ENCODE measurements at regions not wholly inside any gene's neighbourhood (a gene's known extent, or its start where the extent isn't known, plus 50 kb on each side); places are given as distances from the start of the nearest gene placed in this dataset.

GRCh38 chr17:12318571-12319266, 298.0 kb downstream of the MAP2K4 start:
- Histone ChIP-seq H3K36me3 (no peaks in the 10 kb centered on the region), H3K27me3 (no peaks in the 10 kb centered on the region), H3K4me1 (no peaks in the 10 kb centered on the region), H3K9me3 (no peaks in the 10 kb centered on the region), H3K4me3 (ENCODE audit: low read depth, low read length) (no peak overlapping the region)
- DNase-seq = no peak
- TF ChIP-seq, protein P1, sequence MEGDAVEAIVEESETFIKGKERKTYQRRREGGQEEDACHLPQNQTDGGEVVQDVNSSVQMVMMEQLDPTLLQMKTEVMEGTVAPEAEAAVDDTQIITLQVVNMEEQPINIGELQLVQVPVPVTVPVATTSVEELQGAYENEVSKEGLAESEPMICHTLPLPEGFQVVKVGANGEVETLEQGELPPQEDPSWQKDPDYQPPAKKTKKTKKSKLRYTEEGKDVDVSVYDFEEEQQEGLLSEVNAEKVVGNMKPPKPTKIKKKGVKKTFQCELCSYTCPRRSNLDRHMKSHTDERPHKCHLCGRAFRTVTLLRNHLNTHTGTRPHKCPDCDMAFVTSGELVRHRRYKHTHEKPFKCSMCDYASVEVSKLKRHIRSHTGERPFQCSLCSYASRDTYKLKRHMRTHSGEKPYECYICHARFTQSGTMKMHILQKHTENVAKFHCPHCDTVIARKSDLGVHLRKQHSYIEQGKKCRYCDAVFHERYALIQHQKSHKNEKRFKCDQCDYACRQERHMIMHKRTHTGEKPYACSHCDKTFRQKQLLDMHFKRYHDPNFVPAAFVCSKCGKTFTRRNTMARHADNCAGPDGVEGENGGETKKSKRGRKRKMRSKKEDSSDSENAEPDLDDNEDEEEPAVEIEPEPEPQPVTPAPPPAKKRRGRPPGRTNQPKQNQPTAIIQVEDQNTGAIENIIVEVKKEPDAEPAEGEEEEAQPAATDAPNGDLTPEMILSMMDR (IDR thresholded peaks at IDR 0.05; ENCODE audit: low read depth, low read length) = no peak

- no peaks in the 10 kb centered on the region for H3K27me3 ChIP-seq
- no peaks in the 10 kb centered on the region for H3K9me3 ChIP-seq
- no peak overlapping the region for H3K4me3 ChIP-seq (ENCODE audit: low read depth, low read length)
- H3K4me1 ChIP-seq = no peaks in the 10 kb centered on the region
- TF ChIP-seq, protein P1 (IDR thresholded peaks at IDR 0.05; ENCODE audit: low read depth, low read length) = no peak
- H3K36me3 ChIP-seq = no peaks in the 10 kb centered on the region
- no peak for DNase-seq
Observed at GRCh38 chr17:12320286-12320685, 299.6 kb downstream of the MAP2K4 start.

- H3K36me3 ChIP-seq = no peaks in the 10 kb centered on the region
- TF ChIP-seq, protein P1 (IDR thresholded peaks at IDR 0.05; ENCODE audit: low read depth, low read length) = no peak
- H3K4me3 ChIP-seq (ENCODE audit: low read depth, low read length) = no peak overlapping the region
- no peak for DNase-seq
- no peaks in the 10 kb centered on the region for H3K27me3 ChIP-seq
- no peaks in the 10 kb centered on the region for H3K9me3 ChIP-seq
- H3K4me1 ChIP-seq = no peaks in the 10 kb centered on the region
Observed at GRCh38 chr17:12328204-12328603, 307.5 kb downstream of the MAP2K4 start.

DNA sequence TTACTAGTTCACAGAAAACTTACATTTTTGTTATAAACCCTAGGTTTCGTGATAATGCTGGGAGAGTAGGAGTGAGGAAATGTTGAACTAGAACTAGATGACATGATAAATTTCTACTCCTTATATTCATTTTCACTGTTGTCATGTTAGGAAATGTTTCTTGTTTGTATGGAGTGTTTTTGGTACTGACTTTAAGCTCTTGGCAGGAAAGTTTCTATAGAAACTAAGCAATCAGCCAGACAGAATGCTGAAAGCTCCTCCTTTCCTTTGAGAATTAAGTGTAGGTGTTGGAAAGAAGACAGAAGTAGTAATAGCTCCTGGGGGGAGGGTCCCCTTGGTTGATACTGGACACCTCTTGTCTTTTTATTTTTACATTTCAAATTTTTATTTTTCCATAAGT, 309.8 kb downstream of the MAP2K4 start:
- Histone ChIP-seq H3K36me3 (no peaks in the 10 kb centered on the region), H3K4me3 (ENCODE audit: low read depth, low read length) (no peak overlapping the region), H3K9me3 (no peaks in the 10 kb centered on the region), H3K27me3 (no peaks in the 10 kb centered on the region), H3K4me1 (no peaks in the 10 kb centered on the region)
- DNase-seq = no peak
- TF ChIP-seq, protein P1 (IDR thresholded peaks at IDR 0.05; ENCODE audit: low read depth, low read length) = no peak

DNA sequence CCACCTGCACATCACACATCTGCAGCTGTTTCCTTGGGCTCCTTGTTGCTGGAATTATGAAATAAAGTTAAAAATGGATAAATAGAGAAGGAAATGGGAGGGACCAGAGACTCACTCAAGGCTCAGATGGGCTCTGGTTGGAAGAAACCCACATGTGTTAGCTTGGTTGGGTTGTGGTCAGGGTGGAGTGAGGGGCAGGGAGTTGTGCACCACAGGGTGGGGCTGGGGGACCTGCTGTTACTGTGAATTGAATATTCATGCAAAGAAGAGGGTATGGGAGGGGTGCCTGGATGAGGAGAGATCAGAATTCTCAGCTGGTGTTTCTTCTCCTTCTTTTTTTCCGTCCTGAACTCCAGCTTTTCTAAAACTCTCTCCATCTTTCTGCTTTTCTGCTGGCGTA, 320.7 kb downstream of the MAP2K4 start:
- H3K4me3 ChIP-seq (ENCODE audit: low read depth, low read length) = no peak overlapping the region
- no peak for DNase-seq
- H3K9me3 ChIP-seq = no peaks in the 10 kb centered on the region
- H3K36me3 ChIP-seq = no peaks in the 10 kb centered on the region
- TF ChIP-seq, protein P1 (IDR thresholded peaks at IDR 0.05; ENCODE audit: low read depth, low read length) = no peak
- no peaks in the 10 kb centered on the region for H3K4me1 ChIP-seq
- no peaks in the 10 kb centered on the region for H3K27me3 ChIP-seq

DNA sequence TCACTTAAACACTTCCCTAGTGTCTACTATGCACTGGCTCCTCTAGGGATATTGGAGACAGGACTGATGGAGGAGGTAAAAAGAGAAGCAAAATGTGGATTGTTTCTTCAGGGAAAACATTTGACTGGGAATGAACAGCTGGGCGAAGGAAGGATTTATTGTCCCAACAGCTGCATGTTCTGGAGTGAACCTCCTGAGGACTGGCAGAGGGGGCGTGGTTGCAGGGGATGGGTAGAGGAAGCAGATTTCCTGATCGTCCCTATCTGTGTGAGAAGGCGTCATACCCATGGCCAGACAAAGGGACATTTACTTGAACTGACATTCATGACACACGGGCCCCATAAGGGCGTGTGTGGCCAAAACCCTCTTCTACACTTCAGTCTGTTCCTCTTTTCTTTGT, 321.5 kb downstream of the MAP2K4 start:
- DNase-seq = no peak
- H3K27me3 ChIP-seq = no peaks in the 10 kb centered on the region
- H3K36me3 ChIP-seq = no peaks in the 10 kb centered on the region
- H3K4me3 ChIP-seq (ENCODE audit: low read depth, low read length) = no peak overlapping the region
- H3K4me1 ChIP-seq = no peaks in the 10 kb centered on the region
- TF ChIP-seq, protein P1 (IDR thresholded peaks at IDR 0.05; ENCODE audit: low read depth, low read length) = no peak
- H3K9me3 ChIP-seq = no peaks in the 10 kb centered on the region
